ENCODE measurements at regions not wholly inside any gene's neighbourhood (a gene's known extent, or its start where the extent isn't known, plus 50 kb on each side); places are given as distances from the start of the nearest gene placed in this dataset.
"Not testable (repeated sequence)": the region's sequence is repeated elsewhere in the genome, so short reads cannot be mapped to it uniquely, and the experiment has no call there.

DNA sequence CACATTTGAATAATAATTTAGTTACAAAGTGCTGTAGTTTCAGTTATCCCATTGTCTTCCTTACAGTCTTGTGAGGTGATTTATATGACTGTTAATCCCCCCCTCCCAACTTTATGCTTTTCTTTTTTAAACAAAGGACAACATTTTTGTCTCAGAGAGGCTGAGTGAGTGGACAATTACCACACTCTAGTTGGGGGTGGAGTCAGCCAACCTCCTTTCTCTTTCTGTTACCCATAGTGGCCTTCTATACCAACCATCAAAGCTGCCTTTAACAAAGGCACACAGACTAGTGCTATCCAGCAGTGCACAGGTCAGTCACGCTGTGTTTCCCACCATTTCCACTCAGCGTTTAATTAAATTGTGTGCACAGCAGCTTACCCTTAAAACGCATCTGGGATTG, 114.3 kb upstream of the SPATA31A3 start:
- H3F3A ChIP-seq (ENCODE audit: insufficient read depth, low read length, poor library complexity, severe bottlenecking); H3K4me2 ChIP-seq (ENCODE audit: low read length); H3K79me2 ChIP-seq (replicated peaks; ENCODE audit: insufficient read depth, low read length); H4K20me1 ChIP-seq (ENCODE audit: insufficient read depth); H2AFZ ChIP-seq (ENCODE audit: low read depth, low read length); H3K27me3 ChIP-seq (ENCODE audit: insufficient read depth, low read depth, low read length); H3K36me3 ChIP-seq (ENCODE audit: insufficient read depth, low read length); H3K27ac ChIP-seq (ENCODE audit: low read length); H3K9me3 ChIP-seq (ENCODE audit: low read length); H3K9me2 ChIP-seq (ENCODE audit: insufficient read depth, low read length); H3K4me3 ChIP-seq (ENCODE audit: low read length); H3K9ac ChIP-seq (ENCODE audit: low read length): not testable (repeated sequence)

DNA sequence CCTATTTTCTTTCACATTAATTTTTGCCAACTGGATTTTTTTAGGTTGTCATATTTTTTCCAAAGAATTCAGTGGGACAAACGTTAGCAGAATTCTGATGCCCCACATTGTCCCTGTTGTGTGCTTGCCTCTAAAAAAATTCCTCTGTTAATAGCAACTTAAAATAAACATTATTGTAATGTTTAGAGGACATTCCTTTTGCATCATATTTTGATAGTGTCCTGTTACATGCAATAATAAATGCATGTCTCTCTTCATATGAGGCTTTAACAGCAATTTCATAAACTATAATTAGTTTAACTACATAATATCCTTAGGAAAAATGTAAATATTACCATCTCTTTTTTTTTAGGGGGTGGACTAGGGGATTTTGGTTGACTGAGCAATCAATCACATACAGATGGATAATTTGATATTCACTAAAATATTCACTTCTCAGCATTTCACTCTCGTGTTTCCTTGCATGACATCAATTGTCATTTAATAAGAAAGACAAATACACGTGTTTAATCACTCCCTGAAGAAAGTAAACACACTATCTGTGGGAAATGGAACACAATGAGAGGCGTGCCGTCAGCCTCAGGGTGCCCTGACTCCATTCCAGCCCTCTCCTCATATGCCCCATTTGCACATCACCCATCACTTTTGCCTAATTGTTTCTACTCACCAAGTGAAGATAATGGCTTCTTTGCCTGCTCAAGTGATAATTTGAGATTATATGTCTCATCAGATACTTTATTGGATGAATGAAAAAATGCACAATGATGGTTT, 110.3 kb upstream of the SPATA31A3 start:
- not testable (repeated sequence) for H3K36me3 ChIP-seq (ENCODE audit: insufficient read depth, low read length); H3K79me2 ChIP-seq (replicated peaks; ENCODE audit: insufficient read depth, low read length); H3F3A ChIP-seq (ENCODE audit: insufficient read depth, low read length, poor library complexity, severe bottlenecking); H3K4me3 ChIP-seq (ENCODE audit: low read length); H3K9me2 ChIP-seq (ENCODE audit: insufficient read depth, low read length); H3K27ac ChIP-seq (ENCODE audit: low read length); H3K9ac ChIP-seq (ENCODE audit: low read length); H3K9me3 ChIP-seq (ENCODE audit: low read length); H2AFZ ChIP-seq (ENCODE audit: low read depth, low read length); H4K20me1 ChIP-seq (ENCODE audit: insufficient read depth); H3K4me2 ChIP-seq (ENCODE audit: low read length); H3K27me3 ChIP-seq (ENCODE audit: insufficient read depth, low read depth, low read length)

DNA sequence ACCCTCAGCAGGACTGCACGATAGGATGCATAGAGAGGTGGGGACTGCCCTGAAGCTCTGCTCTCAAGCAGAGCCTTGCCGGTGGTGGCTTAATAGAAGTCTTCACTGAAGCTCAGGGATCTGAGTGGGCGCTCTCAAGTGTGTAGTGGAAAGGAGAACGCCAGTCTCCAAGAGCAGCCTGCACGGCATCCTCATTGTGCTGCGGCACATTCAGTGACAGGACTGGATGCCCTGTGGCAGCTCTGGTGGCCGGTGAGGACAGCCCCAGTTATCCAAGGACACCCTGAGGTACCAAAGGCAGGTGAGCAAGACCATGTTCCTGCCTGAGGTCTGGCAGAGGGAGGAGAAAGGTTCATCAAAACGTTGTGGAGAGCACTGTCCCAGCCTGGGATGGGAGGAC, 98.8 kb upstream of the SPATA31A3 start:
- H3K9me2 ChIP-seq (ENCODE audit: insufficient read depth, low read length); H3K9ac ChIP-seq (ENCODE audit: low read length); H3K27me3 ChIP-seq (ENCODE audit: insufficient read depth, low read depth, low read length); H4K20me1 ChIP-seq (ENCODE audit: insufficient read depth); H3K36me3 ChIP-seq (ENCODE audit: insufficient read depth, low read length); H2AFZ ChIP-seq (ENCODE audit: low read depth, low read length); H3K4me2 ChIP-seq (ENCODE audit: low read length); H3K9me3 ChIP-seq (ENCODE audit: low read length); H3K79me2 ChIP-seq (replicated peaks; ENCODE audit: insufficient read depth, low read length); H3K4me3 ChIP-seq (ENCODE audit: low read length); H3K27ac ChIP-seq (ENCODE audit: low read length); H3F3A ChIP-seq (ENCODE audit: insufficient read depth, low read length, poor library complexity, severe bottlenecking): not testable (repeated sequence)

DNA sequence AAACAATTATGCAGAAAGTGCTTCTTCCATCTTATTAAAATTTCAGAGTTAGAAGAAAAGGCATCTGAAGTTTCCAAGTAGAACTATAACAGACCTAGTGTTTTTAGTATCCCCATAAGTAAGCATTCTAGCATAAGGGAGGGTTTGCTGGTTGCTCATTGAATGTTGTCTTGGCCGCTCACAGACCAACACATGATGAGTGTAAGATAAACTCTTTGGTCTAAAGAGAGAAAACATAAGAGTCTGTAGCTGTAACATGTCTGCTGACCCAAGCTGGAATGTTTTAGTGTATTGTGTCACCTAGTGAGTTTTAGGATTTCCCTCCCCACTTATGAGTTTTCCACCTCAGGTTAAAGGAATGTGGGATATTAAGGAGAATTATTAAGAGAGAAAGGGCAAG, 94.5 kb upstream of the SPATA31A3 start:
- H3K79me2 ChIP-seq (replicated peaks; ENCODE audit: insufficient read depth, low read length); H3K9me2 ChIP-seq (ENCODE audit: insufficient read depth, low read length); H3K9ac ChIP-seq (ENCODE audit: low read length); H3K9me3 ChIP-seq (ENCODE audit: low read length); H2AFZ ChIP-seq (ENCODE audit: low read depth, low read length); H3K4me2 ChIP-seq (ENCODE audit: low read length); H3K4me3 ChIP-seq (ENCODE audit: low read length); H3K27ac ChIP-seq (ENCODE audit: low read length); H3F3A ChIP-seq (ENCODE audit: insufficient read depth, low read length, poor library complexity, severe bottlenecking); H3K36me3 ChIP-seq (ENCODE audit: insufficient read depth, low read length); H3K27me3 ChIP-seq (ENCODE audit: insufficient read depth, low read depth, low read length); H4K20me1 ChIP-seq (ENCODE audit: insufficient read depth): not testable (repeated sequence)

DNA sequence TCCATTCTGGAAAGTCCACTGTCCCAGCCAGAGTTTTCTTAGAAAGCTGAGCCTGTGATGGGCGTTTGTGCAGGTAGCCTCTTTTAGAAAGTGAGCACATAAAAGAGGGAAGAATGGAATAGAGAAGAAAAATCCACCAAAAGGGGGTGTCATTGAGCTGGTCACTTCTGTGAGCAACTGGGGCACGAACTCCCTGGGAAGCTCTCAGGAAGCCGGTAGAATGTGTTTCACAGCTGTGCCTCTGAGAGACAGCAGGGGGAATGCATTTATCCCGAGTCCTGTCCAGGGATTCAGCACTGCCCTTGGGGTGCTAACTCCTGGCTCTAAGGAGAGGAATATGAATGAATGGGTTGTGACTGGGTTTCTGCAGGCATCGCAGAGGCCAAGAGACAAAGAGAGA, 73.8 kb upstream of the SPATA31A3 start:
- not testable (repeated sequence) for H3K9me2 ChIP-seq (ENCODE audit: insufficient read depth, low read length); H3K9ac ChIP-seq (ENCODE audit: low read length); H3K36me3 ChIP-seq (ENCODE audit: insufficient read depth, low read length); H3K27me3 ChIP-seq (ENCODE audit: insufficient read depth, low read depth, low read length); H2AFZ ChIP-seq (ENCODE audit: low read depth, low read length); H3K27ac ChIP-seq (ENCODE audit: low read length); H3F3A ChIP-seq (ENCODE audit: insufficient read depth, low read length, poor library complexity, severe bottlenecking); H4K20me1 ChIP-seq (ENCODE audit: insufficient read depth); H3K4me3 ChIP-seq (ENCODE audit: low read length); H3K79me2 ChIP-seq (replicated peaks; ENCODE audit: insufficient read depth, low read length); H3K4me2 ChIP-seq (ENCODE audit: low read length); H3K9me3 ChIP-seq (ENCODE audit: low read length)
